ENCODE measurements at regions not wholly inside any gene's neighbourhood (a gene's known extent, or its start where the extent isn't known, plus 50 kb on each side); places are given as distances from the start of the nearest gene placed in this dataset.

DNA sequence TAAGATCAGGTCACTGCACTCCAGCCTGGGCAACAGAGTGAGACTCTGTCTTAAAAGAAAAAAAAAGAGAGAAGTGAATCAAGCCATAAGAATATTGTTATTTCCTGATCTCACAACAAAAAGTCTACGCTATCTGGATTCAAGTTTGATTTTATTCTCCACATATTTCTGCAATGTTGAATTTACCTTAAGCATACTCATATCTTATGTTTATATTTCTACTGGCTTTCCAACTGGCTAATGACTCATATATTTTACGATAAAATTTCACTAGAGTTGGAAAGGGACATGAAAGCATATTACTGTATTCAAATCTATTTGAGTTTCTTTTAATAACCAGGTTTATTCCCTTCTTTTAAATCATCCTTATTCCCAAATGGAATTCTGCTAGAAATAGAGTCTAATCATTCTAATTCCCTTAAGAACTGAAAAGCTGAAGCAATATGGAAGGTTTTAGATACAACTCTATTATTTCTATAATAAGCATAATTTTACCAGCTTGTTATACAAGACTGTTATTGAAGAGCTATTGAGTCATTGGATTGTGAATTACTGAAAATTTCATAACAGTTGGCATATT is 276.9 kb upstream of the HS3ST5 start:
- Histone ChIP-seq H3K27ac (ENCODE audit: extremely low read length, insufficient read depth, low read length) (no peak overlapping the region), H3K4me3 (replicated peaks in 1 of 3; ENCODE audit: insufficient read depth in 1 of 3, low read depth in 2 of 3, low read length in 3 of 3) (no peak overlapping the region), H2AFZ (ENCODE audit: low read length) (no peak overlapping the region), H3K79me2 (ENCODE audit: insufficient read depth, low read length) (no peaks in the 10 kb centered on the region), H3K27me3 (ENCODE audit: control insufficient read depth in 1 of 2, insufficient read depth in 2 of 2, low read length in 2 of 2) (no peaks in the 10 kb centered on the region), H3K4me2 (ENCODE audit: low read depth, low read length) (no peak overlapping the region), H3K9me3 (ENCODE audit: low read length) (no peaks in the 10 kb centered on the region), H3K4me1 (ENCODE audit: insufficient read depth, low read length) (no peaks in the 10 kb centered on the region), H3K9ac (ENCODE audit: insufficient read depth, low read depth, low read length) (no peak overlapping the region), H4K20me1 (ENCODE audit: insufficient read depth, low read length) (no peaks in the 10 kb centered on the region), H3K36me3 (replicated peaks in 1 of 2; ENCODE audit: control insufficient read depth in 1 of 2, insufficient read depth in 2 of 2, low read length in 2 of 2) (no peaks in the 10 kb centered on the region)
- in situ Hi-C loops (cut with HindIII; ENCODE audit: extremely low pct_ligation_motif_present, low pct_unique_long_range_greater_than_20kb), result no loop called here
- 23% methylated on average over 2 of the region's 2 CpGs for WGBS (ENCODE audit: low lambda C conversion rate)
- intact Hi-C loops (cut with micrococcal nuclease; ENCODE audit: unreplicated experiment), result no loop called here
- FAIRE-seq, result no peak
- no peak for ATAC-seq
- CTCF ChIA-PET (ENCODE audit: low intra/inter-chr PET ratio, low total read pairs), result no interaction called here
- TF ChIP-seq, protein P1, sequence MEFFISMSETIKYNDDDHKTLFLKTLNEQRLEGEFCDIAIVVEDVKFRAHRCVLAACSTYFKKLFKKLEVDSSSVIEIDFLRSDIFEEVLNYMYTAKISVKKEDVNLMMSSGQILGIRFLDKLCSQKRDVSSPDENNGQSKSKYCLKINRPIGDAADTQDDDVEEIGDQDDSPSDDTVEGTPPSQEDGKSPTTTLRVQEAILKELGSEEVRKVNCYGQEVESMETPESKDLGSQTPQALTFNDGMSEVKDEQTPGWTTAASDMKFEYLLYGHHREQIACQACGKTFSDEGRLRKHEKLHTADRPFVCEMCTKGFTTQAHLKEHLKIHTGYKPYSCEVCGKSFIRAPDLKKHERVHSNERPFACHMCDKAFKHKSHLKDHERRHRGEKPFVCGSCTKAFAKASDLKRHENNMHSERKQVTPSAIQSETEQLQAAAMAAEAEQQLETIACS (CRISPR knock-in tag; IDR thresholded peaks at IDR 0.05), result no peak
- TF ChIP-seq POLR2AphosphoS5 (IDR thresholded peaks at IDR 0.05; ENCODE audit: low read depth, low read length) (no peak), ZNF672 (CRISPR knock-in tag; IDR thresholded peaks at IDR 0.05) (no peak), ZSCAN31 (CRISPR knock-in tag; IDR thresholded peaks at IDR 0.05; ENCODE audit: low read depth) (no peak), YY1 (IDR thresholded peaks at IDR 0.05; ENCODE audit: insufficient read depth, insufficient replicate concordance, low read depth, low read length) (no peak), IKZF4 (CRISPR knock-in tag; IDR thresholded peaks at IDR 0.05; ENCODE audit: borderline replicate concordance, low read depth, not compliant biosample characterization) (no peak), RAD21 (CRISPR knock-in tag; IDR thresholded peaks at IDR 0.05) (no peak), ZNF17 (CRISPR knock-in tag; IDR thresholded peaks at IDR 0.05) (no peak), KDM1A (CRISPR knock-in tag; IDR thresholded peaks at IDR 0.05) (no peak), CAMTA2 (CRISPR knock-in tag; IDR thresholded peaks at IDR 0.05; ENCODE audit: borderline replicate concordance) (no peak), ZFP1 (CRISPR knock-in tag; IDR thresholded peaks at IDR 0.05) (no peak), MAF1 (CRISPR knock-in tag; IDR thresholded peaks at IDR 0.05; ENCODE audit: borderline replicate concordance) (no peak), NFATC3 (CRISPR knock-in tag; IDR thresholded peaks at IDR 0.05) (no peak)
- TF ChIP-seq, protein P2, sequence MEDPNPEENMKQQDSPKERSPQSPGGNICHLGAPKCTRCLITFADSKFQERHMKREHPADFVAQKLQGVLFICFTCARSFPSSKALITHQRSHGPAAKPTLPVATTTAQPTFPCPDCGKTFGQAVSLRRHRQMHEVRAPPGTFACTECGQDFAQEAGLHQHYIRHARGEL (CRISPR knock-in tag; IDR thresholded peaks at IDR 0.05), result no peak
- TF ChIP-seq, protein P3, sequence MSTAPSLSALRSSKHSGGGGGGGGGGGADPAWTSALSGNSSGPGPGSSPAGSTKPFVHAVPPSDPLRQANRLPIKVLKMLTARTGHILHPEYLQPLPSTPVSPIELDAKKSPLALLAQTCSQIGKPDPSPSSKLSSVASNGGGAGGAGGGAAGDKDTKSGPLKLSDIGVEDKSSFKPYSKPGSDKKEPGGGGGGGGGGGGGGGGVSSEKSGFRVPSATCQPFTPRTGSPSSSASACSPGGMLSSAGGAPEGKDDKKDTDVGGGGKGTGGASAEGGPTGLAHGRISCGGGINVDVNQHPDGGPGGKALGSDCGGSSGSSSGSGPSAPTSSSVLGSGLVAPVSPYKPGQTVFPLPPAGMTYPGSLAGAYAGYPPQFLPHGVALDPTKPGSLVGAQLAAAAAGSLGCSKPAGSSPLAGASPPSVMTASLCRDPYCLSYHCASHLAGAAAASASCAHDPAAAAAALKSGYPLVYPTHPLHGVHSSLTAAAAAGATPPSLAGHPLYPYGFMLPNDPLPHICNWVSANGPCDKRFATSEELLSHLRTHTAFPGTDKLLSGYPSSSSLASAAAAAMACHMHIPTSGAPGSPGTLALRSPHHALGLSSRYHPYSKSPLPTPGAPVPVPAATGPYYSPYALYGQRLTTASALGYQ (CRISPR knock-in tag; IDR thresholded peaks at IDR 0.05), result no peak
- BruUV-seq (replicated peaks), result no TSS peak
- DNase-seq (ENCODE audit: low spot score), result no peak
- POLR2A ChIA-PET, result no interaction called here

Data from HepG2 (cell line).